Heart left ventricle (tissue), 13 donors: ENCODE measurements at regions not wholly inside any gene's neighbourhood (a gene's known extent, or its start where the extent isn't known, plus 50 kb on each side); places are given as distances from the start of the nearest gene placed in this dataset.

ENCODE experiments used
- POLR2A ChIP-seq, 2 donors: fragments of 450-650 bp; IDR thresholded peaks; one replicate each; pipeline ENCODE4 v1.6.1; 2017; ENCODE audit warnings: antibody characterized with exemption in 2 of 2, mild to moderate bottlenecking in 2 of 2, moderate library complexity in 2 of 2
- TF ChIP-seq, protein P1 (sequence below), 12 donors: fragments of 200-600 bp; sonication (generic) in 4 of 12; IDR thresholded peaks; one replicate each; pipeline versions ENCODE4 v1.5.0 to v1.8.0; 2018 to 2022; ENCODE audit warnings: antibody characterized with exemption in 12 of 12, mild to moderate bottlenecking in 5 of 12
- donor health status: ischemic (EF 13 %, LVEDD 7.1; RV severe dilation, severe dysfunction).
- donor health status: DM: no; HTN: yes; CAD: no.
- donor health status: DM: no; HTN: no; CAD: no.
- donor health status: ischemic (EF 25% LVEDD 6.9; RV normal size, moderate dysfunction).
- donor health status: ischemic (EF 25% LVEDD 5.7; RV mildly dilated, moderate dysfunction).
- donor health status: ischemic (EF 35%, LVEDD 5.7; RV mildly dilated, moderate dysfunction).
- donor health status: nonischemic (EF 11% LVEDD 7.7; RV severe dilation, severe dysfunction).
- donor health status: DM: yes; HTN: yes; CAD: no.
- donor health status: PGD.
- donor health status: ischemic (EF 29% LVEDD 5.4; RV normal size, mild dysfunction).
- donor health status: nonischemic (EF 23%, LVEDD 6.1; RV moderate dilation, normal function).

GRCh38 chr3:70646635-70647034 is 334.2 kb upstream of the MDFIC2 start:
- TF ChIP-seq, protein P1, sequence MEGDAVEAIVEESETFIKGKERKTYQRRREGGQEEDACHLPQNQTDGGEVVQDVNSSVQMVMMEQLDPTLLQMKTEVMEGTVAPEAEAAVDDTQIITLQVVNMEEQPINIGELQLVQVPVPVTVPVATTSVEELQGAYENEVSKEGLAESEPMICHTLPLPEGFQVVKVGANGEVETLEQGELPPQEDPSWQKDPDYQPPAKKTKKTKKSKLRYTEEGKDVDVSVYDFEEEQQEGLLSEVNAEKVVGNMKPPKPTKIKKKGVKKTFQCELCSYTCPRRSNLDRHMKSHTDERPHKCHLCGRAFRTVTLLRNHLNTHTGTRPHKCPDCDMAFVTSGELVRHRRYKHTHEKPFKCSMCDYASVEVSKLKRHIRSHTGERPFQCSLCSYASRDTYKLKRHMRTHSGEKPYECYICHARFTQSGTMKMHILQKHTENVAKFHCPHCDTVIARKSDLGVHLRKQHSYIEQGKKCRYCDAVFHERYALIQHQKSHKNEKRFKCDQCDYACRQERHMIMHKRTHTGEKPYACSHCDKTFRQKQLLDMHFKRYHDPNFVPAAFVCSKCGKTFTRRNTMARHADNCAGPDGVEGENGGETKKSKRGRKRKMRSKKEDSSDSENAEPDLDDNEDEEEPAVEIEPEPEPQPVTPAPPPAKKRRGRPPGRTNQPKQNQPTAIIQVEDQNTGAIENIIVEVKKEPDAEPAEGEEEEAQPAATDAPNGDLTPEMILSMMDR (IDR thresholded peaks at IDR 0.05): no peak
- TF ChIP-seq POLR2A (IDR thresholded peaks at IDR 0.05): no peak
